HepG2 (cell line): ENCODE measurements at regions not wholly inside any gene's neighbourhood (a gene's known extent, or its start where the extent isn't known, plus 50 kb on each side); places are given as distances from the start of the nearest gene placed in this dataset.

ENCODE experiments used
- ATAC-seq: fragments of 200-7000 bp; cut with Tn5 transposase; 3 replicates; pipeline ENCODE4 v1.9.1; 2020; ENCODE audit warnings: mild to moderate bottlenecking, moderate library complexity
- BruUV-seq: library from RNA; stranded (reverse); fragments of 400-500 nt; replicated peaks from 2 replicates; lab custom pipeline; 2021; lab: Mats Ljungman, UMichigan
- CTCF ChIA-PET: fragments of 300-600 bp; formaldehyde crosslinking; extraction: SDS; loops from one replicate; lab custom pipeline; 2021; ENCODE audit warnings: low total read pairs, inconsistent platforms, low intra/inter-chr PET ratio; lab: Yijun Ruan, JAX
- POLR2A ChIA-PET: fragments of 350-600 bp; sonication (Branson Sonifier 250); formaldehyde crosslinking; loops from one replicate; lab custom pipeline; 2020; ENCODE audit warnings: antibody characterized with exemption, inconsistent platforms; lab: Yijun Ruan, JAX
- DNase-seq: peaks from one replicate; pipeline ENCODE4 v3.0.0-alpha.2; 2015; ENCODE audit warnings: low spot score
- FAIRE-seq: peaks from 3 replicates; lab custom pipeline; 2011; peaks lifted over from hg19 to GRCh38; lab: Jason Lieb, UNC
- H2AFZ ChIP-seq: one replicate; pipeline ENCODE4 v1.6.1; 2011; ENCODE audit warnings: low read length, inconsistent platforms
- H3K27ac ChIP-seq: fragments of 300-600 bp; 3 replicates; pipeline ENCODE4 v1.8.0; 2011; ENCODE audit warnings: mixed run types, mild to moderate bottlenecking, mixed read lengths, low read length, inconsistent platforms; ENCODE audit not compliant: insufficient read depth; ENCODE audit errors: extremely low read length
- H3K27me3 ChIP-seq, 2 experiments: fragments of 200-600 bp in 1 of 2; 2 replicates in 1 of 2; 3 replicates in 1 of 2; pipeline versions ENCODE4 v1.6.0 to v1.8.0; 2011; ENCODE audit warnings: low read length in 2 of 2, mild to moderate bottlenecking in 2 of 2, moderate library complexity in 2 of 2, inconsistent platforms in 1 of 2; ENCODE audit not compliant: insufficient read depth in 2 of 2, control insufficient read depth in 1 of 2
- H3K36me3 ChIP-seq, 2 experiments: fragments of 200-600 bp in 1 of 2; replicated peaks in 1 of 2; 2 replicates in 1 of 2; 3 replicates in 1 of 2; pipeline versions ENCODE4 v1.5.1 to v1.8.0; 2011; ENCODE audit warnings: low read length in 2 of 2, inconsistent platforms in 1 of 2; ENCODE audit not compliant: insufficient read depth in 2 of 2, control insufficient read depth in 1 of 2
- H3K4me1 ChIP-seq: 2 replicates; pipeline ENCODE4 v1.5.1; 2012; ENCODE audit warnings: low read length, inconsistent platforms; ENCODE audit not compliant: insufficient read depth
- H3K4me2 ChIP-seq: 2 replicates; pipeline ENCODE4 v1.6.0; 2011; ENCODE audit warnings: low read depth, low read length, inconsistent platforms
- H3K4me3 ChIP-seq, 3 experiments: fragments of 200-600 bp in 1 of 3; sonication (generic), shearing (Covaris generic) in 1 of 3; replicated peaks in 1 of 3; 2 replicates each; pipeline ENCODE4 v1.5.1; 2011 to 2016; ENCODE audit warnings: low read length in 3 of 3, inconsistent platforms in 2 of 3, low read depth in 2 of 3, mild to moderate bottlenecking in 2 of 3, control low read depth in 1 of 3, mixed read lengths in 1 of 3; ENCODE audit not compliant: insufficient read depth in 1 of 3
- H3K79me2 ChIP-seq: one replicate; pipeline ENCODE4 v1.6.1; 2011; ENCODE audit warnings: low read length, inconsistent platforms; ENCODE audit not compliant: insufficient read depth
- H3K9ac ChIP-seq: 2 replicates; pipeline ENCODE4 v1.6.0; 2011; ENCODE audit warnings: mild to moderate bottlenecking, low read depth, low read length, inconsistent platforms; ENCODE audit not compliant: insufficient read depth
- H3K9me3 ChIP-seq: 2 replicates; pipeline ENCODE4 v1.5.1; 2012; ENCODE audit warnings: mild to moderate bottlenecking, low read length
- H4K20me1 ChIP-seq: 2 replicates; pipeline ENCODE4 v1.6.0; 2011; ENCODE audit warnings: inconsistent platforms, mild to moderate bottlenecking, low read length, moderate library complexity; ENCODE audit not compliant: insufficient read depth
- ATF1 ChIP-seq: IDR thresholded peaks from 2 replicates; pipeline ENCODE4 v1.6.1; 2016; ENCODE audit warnings: mild to moderate bottlenecking, control low read depth
- BCL6 ChIP-seq: IDR thresholded peaks from 2 replicates; pipeline ENCODE4 v1.6.1; 2016; ENCODE audit warnings: missing genetic modification reagents, missing compliant biosample characterization
- CHD4 ChIP-seq: fragments of 200-600 bp; sonication (generic); IDR thresholded peaks from 2 replicates; pipeline ENCODE4 v1.7.0; 2017; ENCODE audit warnings: mild to moderate bottlenecking, low read length, borderline replicate concordance
- DMTF1 ChIP-seq: sonication (generic); formaldehyde crosslinking; IDR thresholded peaks from 2 replicates; pipeline ENCODE4 v1.4.0; 2020; ENCODE audit warnings: mild to moderate bottlenecking, missing genetic modification reagents
- NFIC ChIP-seq: IDR thresholded peaks from 2 replicates; pipeline ENCODE4 v1.6.1; 2012; ENCODE audit warnings: mild to moderate bottlenecking, low read length, inconsistent platforms
- PAXIP1 ChIP-seq: sonication (generic); formaldehyde crosslinking; conservative IDR thresholded peaks from 2 replicates; pipeline ENCODE4 v1.4.0; 2020; ENCODE audit warnings: mild to moderate bottlenecking, missing genetic modification reagents, moderate library complexity
- POGK ChIP-seq: sonication (generic); formaldehyde crosslinking; conservative IDR thresholded peaks from 2 replicates; pipeline ENCODE4 v1.8.0; 2022; ENCODE audit warnings: mild to moderate bottlenecking, moderate library complexity, missing genetic modification reagents
- SP1 ChIP-seq, 2 experiments: fragments of 450-650 bp in 1 of 2; sonication (generic) in 1 of 2; formaldehyde crosslinking in 1 of 2; IDR thresholded peaks; 2 replicates each; pipeline versions ENCODE4 v1.4.0 to v1.6.1; 2016 to 2020; ENCODE audit warnings: missing genetic modification reagents in 1 of 2
- ZBTB7B ChIP-seq: sonication (generic); formaldehyde crosslinking; IDR thresholded peaks from 2 replicates; pipeline ENCODE4 v1.4.0; 2020; ENCODE audit warnings: missing genetic modification reagents
- ZNF343 ChIP-seq: sonication (generic); formaldehyde crosslinking; IDR thresholded peaks from 2 replicates; pipeline ENCODE4 v1.4.0; 2020; ENCODE audit warnings: mild to moderate bottlenecking, missing genetic modification reagents
- ZNF383 ChIP-seq: sonication (generic); formaldehyde crosslinking; IDR thresholded peaks from 2 replicates; pipeline ENCODE4 v1.4.0; 2020; ENCODE audit warnings: missing genetic modification reagents, mild to moderate bottlenecking, borderline replicate concordance
- ZSCAN31 ChIP-seq: sonication (generic); formaldehyde crosslinking; IDR thresholded peaks from 2 replicates; pipeline ENCODE4 v1.5.0; 2020; ENCODE audit warnings: low read depth, mild to moderate bottlenecking, missing genetic modification reagents
- WGBS: methylation state at CpG from one replicate; pipeline ENCODE4 v1.1.6; 2017; ENCODE audit warnings: low lambda C conversion rate; 5-methylcytosine and 5-hydroxymethylcytosine counted together
- in situ Hi-C: cut with HindIII; loops from 2 replicates; pipeline ENCODE4 v1.10.0; 2017; ENCODE audit warnings: low pct_unique_long_range_greater_than_20kb; ENCODE audit not compliant: extremely low pct_ligation_motif_present
- intact Hi-C: fragments of 100-400 bp; cut with micrococcal nuclease; formaldehyde crosslinking; loops from one replicate; pipeline ENCODE4 v1.10.0; 2022; ENCODE audit not compliant: unreplicated experiment

- no peak for FAIRE-seq
- Histone ChIP-seq H3K4me1 (no peaks in the 10 kb centered on the region), H3K9me3 (no peaks in the 10 kb centered on the region), H3K4me2 (no peak overlapping the region), H3K27ac (no peak overlapping the region), H2AFZ (no peak overlapping the region), H3K79me2 (no peaks in the 10 kb centered on the region), H3K36me3 (no peaks in the 10 kb centered on the region), H3K9ac (no peak overlapping the region), H4K20me1 (no peaks in the 10 kb centered on the region), H3K4me3 (no peak overlapping the region), H3K27me3 (peaks cover 3 to 8% of the 10 kb centered on the region in 2 experiments; a peak in 2 of 5 replicates)
- 0% methylated on average over 1 of the region's 1 CpG for WGBS
- intact Hi-C loops = no loop called here
- no peak for DNase-seq
- CTCF ChIA-PET = no interaction called here
- POLR2A ChIA-PET = no interaction called here
- in situ Hi-C loops = no loop called here
- BruUV-seq = no TSS peak
- no peak for ATAC-seq
- TF ChIP-seq ZBTB7B (CRISPR knock-in tag) (no peak), ATF1 (CRISPR knock-in tag) (no peak), SP1 (IDR thresholded peaks at IDR 0.05) (no peak), SP1 (CRISPR knock-in tag; IDR thresholded peaks at IDR 0.05) (no peak), PAXIP1 (CRISPR knock-in tag) (no peak), BCL6 (no peak), ZSCAN31 (CRISPR knock-in tag) (no peak), DMTF1 (CRISPR knock-in tag) (no peak), ZNF343 (no peak), NFIC (no peak), POGK (CRISPR knock-in tag) (no peak), ZNF383 (CRISPR knock-in tag) (no peak), CHD4 (no peak)
Measured at GRCh38 chr3:72248389-72248761, 463.4 kb upstream of the PROK2 start.
